Trophoblast cell (in vitro differentiated cells and primary cell): ENCODE measurements at regions not wholly inside any gene's neighbourhood (a gene's known extent, or its start where the extent isn't known, plus 50 kb on each side); places are given as distances from the start of the nearest gene placed in this dataset.

Source experiments
- DNase-seq, 2 donors: peaks; one replicate each; pipeline ENCODE4 v3.0.0-alpha.2; 2016
- H2AFZ ChIP-seq: 2 replicates; pipeline ENCODE4 v1.6.1; 2013; ENCODE audit warnings: low read length, moderate library complexity, mild to moderate bottlenecking; ENCODE audit not compliant: insufficient read depth, poor library complexity
- H2AK5ac ChIP-seq: 2 replicates; pipeline ENCODE4 v1.6.1; 2013; ENCODE audit warnings: mild to moderate bottlenecking, low read length
- H2BK120ac ChIP-seq: 2 replicates; pipeline ENCODE4 v1.6.1; 2013; ENCODE audit warnings: low read length, mild to moderate bottlenecking, moderate library complexity; ENCODE audit not compliant: insufficient read depth, poor library complexity
- H2BK12ac ChIP-seq: 2 replicates; pipeline ENCODE4 v1.6.1; 2013; ENCODE audit warnings: mild to moderate bottlenecking, low read length, moderate library complexity
- H2BK5ac ChIP-seq: 2 replicates; pipeline ENCODE4 v1.6.1; 2013; ENCODE audit warnings: low read length, low read depth, moderate library complexity, mild to moderate bottlenecking; ENCODE audit not compliant: poor library complexity
- H3K14ac ChIP-seq: 2 replicates; pipeline ENCODE4 v1.6.1; 2013; ENCODE audit warnings: mild to moderate bottlenecking, low read length
- H3K18ac ChIP-seq: 2 replicates; pipeline ENCODE4 v1.6.1; 2013; ENCODE audit warnings: mild to moderate bottlenecking, low read length
- H3K23ac ChIP-seq: 2 replicates; pipeline ENCODE4 v1.6.1; 2013; ENCODE audit warnings: low read length
- H3K27ac ChIP-seq: 2 replicates; pipeline ENCODE4 v1.5.1; 2013; ENCODE audit warnings: low read depth, mild to moderate bottlenecking, inconsistent platforms, low read length, moderate library complexity
- H3K27me3 ChIP-seq: 2 replicates; pipeline ENCODE4 v1.6.1; 2013; ENCODE audit warnings: inconsistent platforms, mild to moderate bottlenecking, low read length, moderate library complexity; ENCODE audit not compliant: insufficient read depth
- H3K36me3 ChIP-seq, 2 experiments: 1 replicate in 1 of 2; 2 replicates in 1 of 2; pipeline ENCODE4 v1.6.1; 2013; ENCODE audit warnings: low read length in 2 of 2, mild to moderate bottlenecking in 2 of 2, moderate library complexity in 1 of 2; ENCODE audit not compliant: insufficient read depth in 2 of 2, control insufficient read depth in 1 of 2
- H3K4ac ChIP-seq: 2 replicates; pipeline ENCODE4 v1.6.1; 2013; ENCODE audit warnings: low read depth, mild to moderate bottlenecking, low read length, moderate library complexity
- H3K4me1 ChIP-seq, 2 experiments: 1 replicate in 1 of 2; 2 replicates in 1 of 2; pipeline ENCODE4 v1.6.1; 2013; ENCODE audit warnings: low read length in 2 of 2, mild to moderate bottlenecking in 2 of 2, moderate library complexity in 1 of 2; ENCODE audit not compliant: insufficient read depth in 2 of 2, control insufficient read depth in 1 of 2
- H3K4me2 ChIP-seq: 2 replicates; pipeline ENCODE4 v1.6.1; 2013; ENCODE audit warnings: inconsistent platforms, mild to moderate bottlenecking, low read length, moderate library complexity
- H3K4me3 ChIP-seq: 2 replicates; pipeline ENCODE4 v1.5.1; 2013; ENCODE audit warnings: mild to moderate bottlenecking, low read depth, low read length, inconsistent platforms
- H3K79me1 ChIP-seq: one replicate; pipeline ENCODE4 v1.6.1; 2013; ENCODE audit warnings: low read length
- H3K79me2 ChIP-seq: 2 replicates; pipeline ENCODE4 v1.6.1; 2013; ENCODE audit warnings: low read length, mild to moderate bottlenecking; ENCODE audit not compliant: control insufficient read depth, insufficient read depth, poor library complexity
- H3K9ac ChIP-seq: 2 replicates; pipeline ENCODE4 v1.6.1; 2013; ENCODE audit warnings: mild to moderate bottlenecking, low read length
- H3K9me3 ChIP-seq: 2 replicates; pipeline ENCODE4 v1.6.1; 2013; ENCODE audit warnings: low read depth, mild to moderate bottlenecking, control low read depth, inconsistent platforms, low read length; ENCODE audit not compliant: insufficient read depth
- H4K12ac ChIP-seq: 2 replicates; pipeline ENCODE4 v1.6.1; 2013; ENCODE audit warnings: low read depth, mild to moderate bottlenecking, low read length, moderate library complexity
- H4K8ac ChIP-seq: 2 replicates; pipeline ENCODE4 v1.6.1; 2013; ENCODE audit warnings: low read depth, mild to moderate bottlenecking, low read length, moderate library complexity
- H4K91ac ChIP-seq: one replicate; pipeline ENCODE4 v1.6.1; 2013; ENCODE audit warnings: low read depth, mild to moderate bottlenecking, low read length, moderate library complexity
- WGBS: extraction: QIAGEN DNeasy Blood & Tissue Kit; methylation state at CpG from one replicate; pipeline ENCODE4 v1.1.7; 2013; ENCODE audit warnings: missing lambda C conversion rate; ENCODE audit not compliant: insufficient read length, insufficient coverage; ENCODE audit errors: extremely low coverage; 5-methylcytosine and 5-hydroxymethylcytosine counted together

DNA sequence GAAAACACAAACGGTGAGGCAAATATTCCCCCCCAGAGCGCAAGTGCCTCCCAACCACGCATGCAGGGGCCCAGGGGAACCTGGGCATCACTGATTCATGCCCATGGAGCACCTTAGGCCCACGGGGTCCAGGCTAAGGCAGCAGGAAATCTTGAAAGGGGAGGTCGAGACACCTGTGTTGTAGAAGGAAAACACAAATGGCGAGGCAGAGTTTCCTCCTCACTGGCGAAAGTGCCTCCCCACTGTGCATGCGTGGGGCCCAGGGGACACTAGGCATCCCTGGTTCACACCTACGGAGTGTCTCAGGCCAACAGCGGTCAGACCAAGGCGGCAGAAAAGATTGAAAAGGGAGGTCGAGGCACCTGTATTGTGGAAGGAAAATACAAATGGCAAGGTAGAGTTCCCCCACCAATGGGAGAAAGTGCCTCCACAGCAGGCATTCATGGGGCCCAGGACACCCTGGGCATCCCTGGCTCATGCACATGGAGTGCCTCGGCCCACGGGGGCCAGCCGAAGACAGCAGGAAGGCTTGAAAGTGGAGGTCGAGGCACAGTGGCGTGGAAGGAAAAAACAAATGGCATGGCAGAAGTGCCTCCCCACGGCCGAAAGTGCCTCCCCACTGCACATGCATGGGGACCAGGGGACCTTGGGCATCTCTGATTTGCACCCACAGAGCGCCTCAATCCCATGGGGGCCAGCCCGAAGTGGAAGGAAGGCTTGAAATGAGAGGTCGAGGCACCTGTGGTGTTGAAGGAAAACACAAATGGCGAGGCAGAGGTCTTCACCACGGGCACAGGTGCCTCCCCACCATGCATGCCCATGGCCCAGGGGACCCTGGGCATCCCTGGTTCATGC is 368.8 kb downstream of the ALG10 start:
- Histone ChIP-seq H3K23ac (no peak overlapping the region), H3K4ac (no peak overlapping the region), H3K27me3 (no peaks in the 10 kb centered on the region), H2AK5ac (no peak overlapping the region), H4K12ac (no peak overlapping the region), H4K91ac (no peak overlapping the region), H3K4me1 (no peaks in the 10 kb centered on the region), H2BK120ac (no peak overlapping the region), H3K9ac (no peak overlapping the region), H3K36me3 (no peaks in the 10 kb centered on the region), H3K4me2 (no peak overlapping the region), H3K27ac (no peak overlapping the region), H3K9me3 (peaks cover 99% of the 10 kb centered on the region), H2BK5ac (no peak overlapping the region), H3K79me2 (no peaks in the 10 kb centered on the region), H2BK12ac (no peak overlapping the region), H3K18ac (no peak overlapping the region), H2AFZ (no peak overlapping the region), H3K14ac (no peak overlapping the region), H4K8ac (no peak overlapping the region), H3K79me1 (no peaks in the 10 kb centered on the region), H3K4me3 (no peak overlapping the region)
- no CpG with 5 or more reads among the region's 24 CpGs for WGBS
- DNase-seq = no peak

DNA sequence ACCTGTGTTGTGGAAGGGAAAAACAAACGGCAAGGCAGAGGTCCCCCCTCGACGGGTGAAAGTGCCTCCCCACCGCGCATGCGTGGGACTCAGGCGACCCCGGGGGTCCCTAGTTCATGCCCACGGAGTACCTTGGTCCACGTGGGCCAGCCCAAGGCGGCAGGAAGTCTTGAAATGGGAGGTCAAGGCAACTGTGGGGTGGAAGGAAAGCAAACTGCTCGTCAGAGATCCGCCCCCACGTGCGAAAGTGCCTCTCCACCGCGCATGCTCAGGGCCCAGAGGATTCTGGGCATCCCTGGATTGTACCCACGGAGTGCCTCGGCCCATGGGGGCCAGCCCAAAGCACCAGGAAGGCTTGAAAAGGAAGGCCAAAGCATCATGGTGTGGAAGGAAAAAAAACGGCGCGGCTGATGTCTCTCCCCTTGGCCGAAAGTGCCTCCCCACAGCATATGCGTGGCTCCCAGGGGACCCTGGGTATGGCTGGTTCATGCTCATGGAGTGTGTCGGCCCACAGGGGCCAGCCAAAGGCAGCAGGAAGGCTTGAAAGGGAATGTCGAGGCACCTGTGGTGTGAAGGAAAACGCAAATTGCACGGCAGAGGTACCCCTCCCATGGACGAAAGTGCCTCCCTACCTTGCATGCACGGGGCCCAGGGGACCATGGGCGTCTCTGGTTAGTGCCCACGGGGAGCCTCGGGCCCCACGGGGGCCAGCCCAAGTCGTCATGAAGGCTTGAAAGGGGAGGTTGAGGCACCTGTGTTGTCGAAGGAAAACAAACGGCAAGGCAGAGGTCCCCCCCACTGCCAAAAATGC is 369.7 kb downstream of the ALG10 start:
- Histone ChIP-seq H3K23ac (no peak overlapping the region), H4K8ac (no peak overlapping the region), H3K27ac (no peak overlapping the region), H3K14ac (no peak overlapping the region), H3K18ac (no peak overlapping the region), H3K9ac (no peak overlapping the region), H3K9me3 (peaks cover 99% of the 10 kb centered on the region), H3K4me3 (no peak overlapping the region), H3K79me2 (no peaks in the 10 kb centered on the region), H4K91ac (no peak overlapping the region), H2BK12ac (no peak overlapping the region), H2AK5ac (no peak overlapping the region), H3K27me3 (no peaks in the 10 kb centered on the region), H2BK5ac (no peak overlapping the region), H3K36me3 (no peaks in the 10 kb centered on the region), H3K79me1 (no peaks in the 10 kb centered on the region), H3K4me1 (no peaks in the 10 kb centered on the region), H3K4me2 (no peak overlapping the region), H2AFZ (no peak overlapping the region), H2BK120ac (no peak overlapping the region), H3K4ac (no peak overlapping the region), H4K12ac (no peak overlapping the region)
- no peak for DNase-seq
- WGBS = no CpG with 5 or more reads among the region's 37 CpGs

DNA sequence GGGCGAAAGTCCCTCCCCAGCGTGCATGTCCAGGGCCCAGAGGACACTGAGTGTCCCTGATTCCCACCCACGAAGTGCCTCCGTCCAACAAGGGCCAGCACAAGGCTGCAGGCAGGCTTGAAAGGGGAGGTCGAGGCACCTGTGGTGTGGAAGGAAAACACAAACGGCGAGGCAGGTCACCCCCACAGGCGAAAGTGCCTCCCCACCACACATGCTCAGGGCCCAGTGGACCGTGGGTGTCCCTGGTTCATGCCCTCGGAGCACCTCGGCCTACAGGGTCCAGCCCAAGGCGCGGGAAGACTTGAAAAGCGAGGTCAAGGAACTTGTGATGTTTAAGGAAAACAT is 370.4 kb downstream of the ALG10 start:
- no peak overlapping the region for H2BK5ac ChIP-seq
- no peak overlapping the region for H2BK12ac ChIP-seq
- no peak overlapping the region for H3K14ac ChIP-seq
- no peak overlapping the region for H3K4me2 ChIP-seq
- H3K36me3 ChIP-seq = no peaks in the 10 kb centered on the region
- no peak overlapping the region for H2BK120ac ChIP-seq
- no peak overlapping the region for H4K91ac ChIP-seq
- no peaks in the 10 kb centered on the region for H3K27me3 ChIP-seq
- no peak overlapping the region for H3K27ac ChIP-seq
- no CpG with 5 or more reads among the region's 14 CpGs for WGBS
- H3K4me3 ChIP-seq = no peak overlapping the region
- no peaks in the 10 kb centered on the region for H3K4me1 ChIP-seq
- peaks cover 99% of the 10 kb centered on the region for H3K9me3 ChIP-seq
- no peak for DNase-seq
- H2AK5ac ChIP-seq = no peak overlapping the region
- no peak overlapping the region for H4K12ac ChIP-seq
- H3K4ac ChIP-seq = no peak overlapping the region
- no peaks in the 10 kb centered on the region for H3K79me1 ChIP-seq
- no peaks in the 10 kb centered on the region for H3K79me2 ChIP-seq
- H2AFZ ChIP-seq = no peak overlapping the region
- no peak overlapping the region for H3K18ac ChIP-seq
- no peak overlapping the region for H4K8ac ChIP-seq
- H3K9ac ChIP-seq = no peak overlapping the region
- no peak overlapping the region for H3K23ac ChIP-seq

DNA sequence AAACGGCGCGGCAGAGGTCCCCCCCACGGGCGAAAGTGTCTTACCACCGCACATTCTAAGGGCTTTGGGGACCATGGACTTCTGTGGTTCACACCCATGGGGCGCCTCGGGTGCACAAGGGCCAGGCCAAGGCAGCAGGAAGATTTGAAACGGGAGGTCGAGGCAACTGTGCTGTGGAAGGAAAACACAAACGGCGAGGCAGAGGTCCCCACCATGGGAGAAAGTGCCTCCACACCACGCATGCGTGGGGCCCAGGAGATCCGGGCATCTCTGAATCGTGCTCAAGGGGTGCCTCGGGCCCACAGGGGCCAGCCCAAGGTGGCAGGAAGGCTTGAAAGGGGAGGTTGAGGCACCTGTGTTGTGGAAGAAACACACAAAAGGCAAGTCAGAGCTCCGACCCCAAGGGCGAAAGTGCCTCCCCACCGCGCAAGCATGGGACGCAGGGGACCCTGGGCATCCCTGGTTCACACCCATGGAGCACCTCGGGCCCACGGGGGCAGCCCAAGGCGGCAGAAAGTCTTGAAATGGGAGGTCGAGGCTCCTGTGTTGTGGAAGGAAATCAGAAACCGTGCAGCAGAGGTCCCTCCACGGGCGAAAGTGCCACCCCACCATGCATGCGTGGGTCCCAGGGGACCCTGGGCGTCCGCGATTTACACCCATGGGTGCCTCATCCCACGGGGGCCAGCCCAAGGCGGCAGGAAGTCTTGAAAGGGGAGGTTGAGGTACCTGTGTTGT is 371.0 kb downstream of the ALG10 start:
- Histone ChIP-seq H2AFZ (no peak overlapping the region), H2BK120ac (no peak overlapping the region), H2BK12ac (no peak overlapping the region), H3K9ac (no peak overlapping the region), H3K14ac (no peak overlapping the region), H3K4me3 (no peak overlapping the region), H3K79me2 (no peaks in the 10 kb centered on the region), H3K27ac (no peak overlapping the region), H4K91ac (no peak overlapping the region), H3K23ac (no peak overlapping the region), H3K36me3 (no peaks in the 10 kb centered on the region), H3K4me2 (no peak overlapping the region), H3K18ac (no peak overlapping the region), H3K4ac (no peak overlapping the region), H3K4me1 (no peaks in the 10 kb centered on the region), H3K9me3 (peaks cover 99% of the 10 kb centered on the region), H3K79me1 (no peaks in the 10 kb centered on the region), H3K27me3 (no peaks in the 10 kb centered on the region), H2BK5ac (no peak overlapping the region), H2AK5ac (no peak overlapping the region), H4K12ac (no peak overlapping the region), H4K8ac (no peak overlapping the region)
- no CpG with 5 or more reads among the region's 35 CpGs for WGBS
- no peak for DNase-seq
